ENCODE measurements at regions not wholly inside any gene's neighbourhood (a gene's known extent, or its start where the extent isn't known, plus 50 kb on each side); places are given as distances from the start of the nearest gene placed in this dataset.

GRCh38 chr10:106217627-106218026 is 946.9 kb downstream of the SORCS1 start:
- H3K18ac ChIP-seq (ENCODE audit: low read length) = no peak overlapping the region
- no peak overlapping the region for H3K4me3 ChIP-seq (ENCODE audit: low read depth, low read length)
- H2BK120ac ChIP-seq (ENCODE audit: insufficient read depth, low read length, poor library complexity) = no peak overlapping the region
- no peaks in the 10 kb centered on the region for H3K36me3 ChIP-seq (ENCODE audit: control insufficient read depth in 1 of 2, insufficient read depth in 2 of 2, low read length in 2 of 2)
- H4K91ac ChIP-seq (ENCODE audit: low read depth, low read length) = no peak overlapping the region
- no peak overlapping the region for H4K12ac ChIP-seq (ENCODE audit: low read depth, low read length)
- no peak for DNase-seq
- H3K27ac ChIP-seq (ENCODE audit: low read depth, low read length) = no peak overlapping the region
- no peaks in the 10 kb centered on the region for H3K79me1 ChIP-seq (ENCODE audit: low read length)
- no peak overlapping the region for H3K14ac ChIP-seq (ENCODE audit: low read length)
- no peak overlapping the region for H3K23ac ChIP-seq (ENCODE audit: low read length)
- H3K79me2 ChIP-seq (ENCODE audit: control insufficient read depth, insufficient read depth, low read length, poor library complexity) = no peaks in the 10 kb centered on the region
- H4K8ac ChIP-seq (ENCODE audit: low read depth, low read length) = no peak overlapping the region
- H2BK12ac ChIP-seq (ENCODE audit: low read length) = no peak overlapping the region
- H3K9me3 ChIP-seq (ENCODE audit: insufficient read depth, low read depth, low read length) = no peaks in the 10 kb centered on the region
- H3K27me3 ChIP-seq (ENCODE audit: insufficient read depth, low read length) = no peaks in the 10 kb centered on the region
- H3K4me1 ChIP-seq (ENCODE audit: control insufficient read depth in 1 of 2, insufficient read depth in 2 of 2, low read length in 2 of 2) = no peaks in the 10 kb centered on the region
- no peak overlapping the region for H2AFZ ChIP-seq (ENCODE audit: insufficient read depth, low read length, poor library complexity)
- no CpG with 5 or more reads among the region's 3 CpGs for WGBS (ENCODE audit: extremely low coverage, insufficient coverage, insufficient read length)
- H3K4ac ChIP-seq (ENCODE audit: low read depth, low read length) = no peak overlapping the region
- H3K4me2 ChIP-seq (ENCODE audit: low read length) = no peak overlapping the region
- H2AK5ac ChIP-seq (ENCODE audit: low read length) = no peak overlapping the region
- H3K9ac ChIP-seq (ENCODE audit: low read length) = no peak overlapping the region
- H2BK5ac ChIP-seq (ENCODE audit: low read depth, low read length, poor library complexity) = no peak overlapping the region

- Histone ChIP-seq H2BK120ac (ENCODE audit: insufficient read depth, low read length, poor library complexity) (no peak overlapping the region), H3K14ac (ENCODE audit: low read length) (no peak overlapping the region), H3K18ac (ENCODE audit: low read length) (no peak overlapping the region), H3K27ac (ENCODE audit: low read depth, low read length) (no peak overlapping the region), H2BK12ac (ENCODE audit: low read length) (no peak overlapping the region), H3K4me1 (ENCODE audit: control insufficient read depth in 1 of 2, insufficient read depth in 2 of 2, low read length in 2 of 2) (no peaks in the 10 kb centered on the region), H4K8ac (ENCODE audit: low read depth, low read length) (no peak overlapping the region), H3K36me3 (ENCODE audit: control insufficient read depth in 1 of 2, insufficient read depth in 2 of 2, low read length in 2 of 2) (no peaks in the 10 kb centered on the region), H3K4me2 (ENCODE audit: low read length) (no peak overlapping the region), H2BK5ac (ENCODE audit: low read depth, low read length, poor library complexity) (no peak overlapping the region), H2AK5ac (ENCODE audit: low read length) (no peak overlapping the region), H3K4me3 (ENCODE audit: low read depth, low read length) (no peak overlapping the region), H3K4ac (ENCODE audit: low read depth, low read length) (no peak overlapping the region), H3K79me1 (ENCODE audit: low read length) (no peaks in the 10 kb centered on the region), H2AFZ (ENCODE audit: insufficient read depth, low read length, poor library complexity) (no peak overlapping the region), H4K12ac (ENCODE audit: low read depth, low read length) (no peak overlapping the region), H4K91ac (ENCODE audit: low read depth, low read length) (no peak overlapping the region), H3K23ac (ENCODE audit: low read length) (no peak overlapping the region), H3K79me2 (ENCODE audit: control insufficient read depth, insufficient read depth, low read length, poor library complexity) (no peaks in the 10 kb centered on the region), H3K27me3 (ENCODE audit: insufficient read depth, low read length) (no peaks in the 10 kb centered on the region), H3K9me3 (ENCODE audit: insufficient read depth, low read depth, low read length) (no peaks in the 10 kb centered on the region), H3K9ac (ENCODE audit: low read length) (no peak overlapping the region)
- WGBS (ENCODE audit: extremely low coverage, insufficient coverage, insufficient read length) = no CpG with 5 or more reads among the region's 2 CpGs
- DNase-seq = no peak
Observed at GRCh38 chr10:106216085-106216484, 948.4 kb downstream of the SORCS1 start.

- H3K4me1 ChIP-seq (ENCODE audit: control insufficient read depth in 1 of 2, insufficient read depth in 2 of 2, low read length in 2 of 2) = no peaks in the 10 kb centered on the region
- H4K12ac ChIP-seq (ENCODE audit: low read depth, low read length) = no peak overlapping the region
- no peak overlapping the region for H3K4me2 ChIP-seq (ENCODE audit: low read length)
- no peak overlapping the region for H2BK5ac ChIP-seq (ENCODE audit: low read depth, low read length, poor library complexity)
- H3K27ac ChIP-seq (ENCODE audit: low read depth, low read length) = no peak overlapping the region
- no peak for DNase-seq
- H3K18ac ChIP-seq (ENCODE audit: low read length) = no peak overlapping the region
- H3K4ac ChIP-seq (ENCODE audit: low read depth, low read length) = no peak overlapping the region
- no peaks in the 10 kb centered on the region for H3K27me3 ChIP-seq (ENCODE audit: insufficient read depth, low read length)
- no peaks in the 10 kb centered on the region for H3K79me2 ChIP-seq (ENCODE audit: control insufficient read depth, insufficient read depth, low read length, poor library complexity)
- no peak overlapping the region for H2BK120ac ChIP-seq (ENCODE audit: insufficient read depth, low read length, poor library complexity)
- no peak overlapping the region for H2AFZ ChIP-seq (ENCODE audit: insufficient read depth, low read length, poor library complexity)
- H4K8ac ChIP-seq (ENCODE audit: low read depth, low read length) = no peak overlapping the region
- H3K23ac ChIP-seq (ENCODE audit: low read length) = no peak overlapping the region
- no peaks in the 10 kb centered on the region for H3K9me3 ChIP-seq (ENCODE audit: insufficient read depth, low read depth, low read length)
- WGBS (ENCODE audit: extremely low coverage, insufficient coverage, insufficient read length) = no CpG with 5 or more reads among the region's 2 CpGs
- H3K4me3 ChIP-seq (ENCODE audit: low read depth, low read length) = no peak overlapping the region
- H3K36me3 ChIP-seq (ENCODE audit: control insufficient read depth in 1 of 2, insufficient read depth in 2 of 2, low read length in 2 of 2) = no peaks in the 10 kb centered on the region
- H2AK5ac ChIP-seq (ENCODE audit: low read length) = no peak overlapping the region
- no peak overlapping the region for H3K9ac ChIP-seq (ENCODE audit: low read length)
- no peak overlapping the region for H2BK12ac ChIP-seq (ENCODE audit: low read length)
- H3K79me1 ChIP-seq (ENCODE audit: low read length) = no peaks in the 10 kb centered on the region
- H4K91ac ChIP-seq (ENCODE audit: low read depth, low read length) = no peak overlapping the region
- H3K14ac ChIP-seq (ENCODE audit: low read length) = no peak overlapping the region
Observed at GRCh38 chr10:106214243-106214642, 950.3 kb downstream of the SORCS1 start.

GRCh38 chr10:106213493-106213892 is 951.0 kb downstream of the SORCS1 start:
- no peak overlapping the region for H2BK5ac ChIP-seq (ENCODE audit: low read depth, low read length, poor library complexity)
- no peaks in the 10 kb centered on the region for H3K36me3 ChIP-seq (ENCODE audit: control insufficient read depth in 1 of 2, insufficient read depth in 2 of 2, low read length in 2 of 2)
- no peak overlapping the region for H4K91ac ChIP-seq (ENCODE audit: low read depth, low read length)
- DNase-seq = no peak
- no CpG with 5 or more reads among the region's 1 CpG for WGBS (ENCODE audit: extremely low coverage, insufficient coverage, insufficient read length)
- H2BK12ac ChIP-seq (ENCODE audit: low read length) = no peak overlapping the region
- no peak overlapping the region for H3K18ac ChIP-seq (ENCODE audit: low read length)
- no peak overlapping the region for H2AK5ac ChIP-seq (ENCODE audit: low read length)
- no peaks in the 10 kb centered on the region for H3K79me1 ChIP-seq (ENCODE audit: low read length)
- no peak overlapping the region for H3K23ac ChIP-seq (ENCODE audit: low read length)
- H3K14ac ChIP-seq (ENCODE audit: low read length) = no peak overlapping the region
- no peak overlapping the region for H3K9ac ChIP-seq (ENCODE audit: low read length)
- H3K4ac ChIP-seq (ENCODE audit: low read depth, low read length) = no peak overlapping the region
- no peak overlapping the region for H3K27ac ChIP-seq (ENCODE audit: low read depth, low read length)
- no peaks in the 10 kb centered on the region for H3K79me2 ChIP-seq (ENCODE audit: control insufficient read depth, insufficient read depth, low read length, poor library complexity)
- H3K9me3 ChIP-seq (ENCODE audit: insufficient read depth, low read depth, low read length) = no peaks in the 10 kb centered on the region
- H3K4me2 ChIP-seq (ENCODE audit: low read length) = no peak overlapping the region
- no peaks in the 10 kb centered on the region for H3K27me3 ChIP-seq (ENCODE audit: insufficient read depth, low read length)
- H4K12ac ChIP-seq (ENCODE audit: low read depth, low read length) = no peak overlapping the region
- no peak overlapping the region for H4K8ac ChIP-seq (ENCODE audit: low read depth, low read length)
- H3K4me1 ChIP-seq (ENCODE audit: control insufficient read depth in 1 of 2, insufficient read depth in 2 of 2, low read length in 2 of 2) = no peaks in the 10 kb centered on the region
- no peak overlapping the region for H2AFZ ChIP-seq (ENCODE audit: insufficient read depth, low read length, poor library complexity)
- H3K4me3 ChIP-seq (ENCODE audit: low read depth, low read length) = no peak overlapping the region
- H2BK120ac ChIP-seq (ENCODE audit: insufficient read depth, low read length, poor library complexity) = no peak overlapping the region

All from trophoblast cell (in vitro differentiated cells and primary cell).